NCI-H345 (cell line): ENCODE measurements at regions not wholly inside any gene's neighbourhood (a gene's known extent, or its start where the extent isn't known, plus 50 kb on each side); places are given as distances from the start of the nearest gene placed in this dataset.

ENCODE experiments used
- DNase-seq: peaks from one replicate; lab custom pipeline; 2025; lab: John Stamatoyannopoulos, UW

- DNase-seq = no peak
These were observed 101.5 kb downstream of the UNC5CL start for GRCh38 chr6:40937491-40937890.

- no peak for DNase-seq
These were observed 102.2 kb downstream of the UNC5CL start for GRCh38 chr6:40936818-40937251.

DNA sequence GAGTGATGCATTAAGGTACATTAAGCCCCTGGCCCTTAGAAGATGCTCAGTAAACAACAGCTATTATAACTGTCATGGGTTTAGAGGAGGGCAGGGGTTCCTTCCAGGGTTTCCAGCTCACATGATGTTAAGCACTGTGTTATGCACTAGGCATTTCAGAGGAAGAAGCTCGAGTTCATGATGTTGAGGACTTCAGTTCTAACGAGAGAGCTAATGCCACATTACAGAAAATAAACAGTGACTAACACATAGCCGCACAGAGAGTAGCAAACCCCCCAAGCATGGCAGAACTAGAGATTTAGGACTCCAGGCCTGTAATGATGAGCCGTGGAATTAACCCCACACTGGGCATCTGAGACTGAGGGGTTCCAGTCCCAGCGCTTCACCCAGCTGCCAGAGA, 105.2 kb downstream of the UNC5CL start:
- DNase-seq = no peak

GRCh38 chr6:40932953-40933352, 106.1 kb downstream of the UNC5CL start:
- DNase-seq = no peak

DNA sequence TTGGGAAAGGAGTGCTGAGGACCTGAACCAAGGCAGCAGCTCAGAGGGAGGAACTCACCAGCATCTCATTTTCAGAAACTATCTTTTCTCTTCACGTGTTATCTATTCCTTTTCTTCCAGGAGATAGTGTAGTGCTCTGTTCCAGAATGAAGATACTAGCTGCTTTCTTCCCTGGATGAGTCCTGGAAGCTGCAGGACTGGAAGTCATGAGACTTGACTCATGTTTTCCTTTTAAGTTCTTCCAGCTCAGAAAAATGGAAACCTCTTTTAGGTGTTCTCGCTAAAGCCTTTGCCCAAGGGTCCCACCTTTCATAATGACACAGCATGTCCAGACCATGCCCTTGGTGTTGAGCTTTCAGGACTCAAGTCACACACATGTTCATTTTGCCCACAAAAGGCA, 106.7 kb downstream of the UNC5CL start:
- DNase-seq = no peak

- no peak for DNase-seq
These were observed 107.1 kb downstream of the UNC5CL start for GRCh38 chr6:40931931-40932330.

GRCh38 chr6:40930555-40930954, 108.5 kb downstream of the UNC5CL start:
- DNase-seq = no peak

GRCh38 chr6:40930045-40930444, 109.0 kb downstream of the UNC5CL start:
- DNase-seq = no peak

- no peak for DNase-seq
These were observed 109.8 kb downstream of the UNC5CL start for GRCh38 chr6:40929176-40929575.

GRCh38 chr6:40928763-40929162, 110.3 kb downstream of the UNC5CL start:
- no peak for DNase-seq

DNA sequence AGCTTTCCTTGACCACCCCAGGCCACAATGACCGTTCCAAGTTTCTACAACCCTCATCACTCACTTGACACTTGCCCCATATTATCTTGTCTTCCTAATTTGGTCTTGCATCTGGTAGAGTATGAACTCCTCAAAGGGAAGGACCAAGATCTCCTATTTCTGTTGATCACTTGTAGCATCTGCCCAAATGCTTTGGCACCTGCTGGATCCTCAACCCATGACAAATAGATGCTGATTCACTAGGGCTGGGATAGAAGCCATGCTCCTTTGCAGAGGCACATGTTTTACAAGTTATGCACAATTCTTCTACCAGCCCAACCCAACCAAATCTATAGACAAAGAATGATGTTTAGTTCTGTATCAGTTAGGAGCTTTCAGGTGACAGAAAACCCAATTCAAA, 110.7 kb downstream of the UNC5CL start:
- DNase-seq = no peak

DNA sequence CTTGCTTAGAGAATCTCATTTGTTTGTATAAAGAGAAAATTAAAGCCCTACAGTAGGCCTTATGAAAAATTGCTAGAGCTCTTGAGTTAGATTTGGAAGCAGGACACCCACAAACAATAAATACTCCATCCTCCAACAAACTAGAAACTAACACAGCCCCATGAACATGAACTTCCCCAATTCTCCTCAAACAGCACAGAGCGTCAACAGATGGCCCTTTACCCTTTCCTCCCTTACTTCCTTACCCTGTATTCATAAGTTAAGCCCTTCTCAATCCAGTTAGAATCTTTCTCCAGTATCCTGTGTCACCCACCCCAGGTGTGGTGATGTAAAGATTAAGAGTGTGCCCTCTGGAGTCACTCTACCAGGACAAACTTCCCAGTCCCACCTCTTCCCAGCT, 113.7 kb downstream of the UNC5CL start:
- DNase-seq = no peak

- no peak for DNase-seq
These were observed 114.2 kb downstream of the UNC5CL start for GRCh38 chr6:40924839-40925238.

DNA sequence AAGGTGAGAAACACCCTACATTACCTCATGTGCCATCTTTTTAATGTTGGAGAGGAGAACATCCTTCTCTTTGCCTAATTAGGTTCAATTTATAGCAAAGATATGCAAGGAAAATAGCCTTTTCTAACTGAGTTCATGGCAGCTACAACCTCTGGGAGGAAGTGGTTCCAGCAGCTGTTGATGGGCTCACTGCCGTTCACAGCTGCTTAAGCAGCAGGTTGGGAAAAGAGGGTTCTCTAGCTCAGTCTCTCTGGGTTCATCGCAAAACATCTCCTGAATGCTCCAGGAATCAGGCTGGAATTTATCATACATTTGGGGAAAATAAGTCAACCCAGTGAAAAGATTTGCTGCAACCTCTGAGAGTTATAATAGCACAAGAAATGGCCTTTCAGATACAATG, 115.1 kb downstream of the UNC5CL start:
- DNase-seq = no peak

- DNase-seq = no peak
These were observed 115.7 kb downstream of the UNC5CL start for GRCh38 chr6:40923326-40923725.

GRCh38 chr6:40922281-40922680, 116.7 kb downstream of the UNC5CL start:
- DNase-seq = no peak

DNA sequence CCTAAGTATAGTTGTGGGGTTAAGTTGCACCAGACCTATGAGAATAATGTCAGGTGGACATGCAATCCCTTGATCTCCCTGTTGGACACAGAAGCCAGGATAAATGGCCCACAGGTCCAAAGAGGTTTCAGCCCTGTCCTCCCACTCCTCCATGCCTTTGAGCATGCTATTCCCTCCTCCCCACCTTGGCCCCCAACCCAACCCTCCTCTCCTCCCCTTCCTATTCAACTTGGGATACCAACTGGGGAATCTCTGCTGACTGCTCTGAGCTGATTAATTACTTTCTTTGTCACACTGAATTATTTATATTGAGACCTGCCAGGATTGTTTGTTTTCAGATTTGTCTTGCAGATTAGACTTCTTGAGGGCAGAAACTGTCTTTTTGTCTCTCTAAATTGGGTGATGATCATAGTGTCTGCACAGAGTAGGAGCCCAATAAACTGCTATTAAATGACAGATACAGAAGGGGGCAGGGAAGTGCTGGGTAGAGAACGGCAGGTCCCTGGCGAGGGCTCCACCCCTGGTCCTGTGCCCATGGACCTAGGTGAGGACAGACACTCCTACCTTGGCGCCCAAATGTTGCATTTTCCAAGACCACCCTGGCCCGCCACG, 120.9 kb downstream of the UNC5CL start:
- DNase-seq = no peak

- DNase-seq = no peak
These were observed 121.4 kb downstream of the UNC5CL start for GRCh38 chr6:40917603-40918002.

- DNase-seq = no peak
These were observed 122.2 kb downstream of the UNC5CL start for GRCh38 chr6:40916845-40917244.

- no peak for DNase-seq
These were observed 123.9 kb downstream of the UNC5CL start for GRCh38 chr6:40915165-40915564.

GRCh38 chr6:40914005-40914404, 125.0 kb downstream of the UNC5CL start:
- DNase-seq = no peak

GRCh38 chr6:40912158-40912946, 126.7 kb downstream of the UNC5CL start:
- peak; percentile 89 for DNase-seq

DNA sequence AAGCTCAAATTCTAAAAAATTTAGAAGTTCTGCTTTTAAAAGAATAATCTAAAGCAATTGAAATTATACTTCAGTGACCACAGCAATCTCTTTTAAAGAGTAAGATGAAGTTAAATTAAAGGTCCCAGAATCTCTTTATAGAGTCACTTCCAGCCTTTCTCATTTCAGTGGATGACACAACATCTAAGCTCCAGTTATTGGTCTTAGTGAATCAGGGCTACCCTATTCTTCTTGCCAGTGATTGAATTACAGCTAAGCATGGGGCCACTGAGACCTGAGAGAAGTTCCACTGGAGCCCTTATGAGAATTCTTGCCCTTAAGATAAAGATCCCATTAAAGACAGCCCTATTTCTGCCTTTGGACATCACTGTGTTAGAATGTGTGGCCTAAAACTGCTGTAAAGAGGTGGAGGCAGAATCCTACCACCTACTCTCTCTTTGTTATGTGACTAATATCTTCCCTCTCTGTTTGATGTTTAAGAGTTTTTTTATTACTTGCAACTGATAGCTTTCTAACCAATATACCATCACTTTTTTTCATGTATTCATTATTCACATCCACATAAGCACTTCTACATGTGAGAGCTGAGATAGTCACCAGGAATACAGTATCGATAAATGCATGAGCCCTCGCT, 128.6 kb downstream of the UNC5CL start:
- no peak for DNase-seq
